ENCODE measurements at regions not wholly inside any gene's neighbourhood (a gene's known extent, or its start where the extent isn't known, plus 50 kb on each side); places are given as distances from the start of the nearest gene placed in this dataset.

DNA sequence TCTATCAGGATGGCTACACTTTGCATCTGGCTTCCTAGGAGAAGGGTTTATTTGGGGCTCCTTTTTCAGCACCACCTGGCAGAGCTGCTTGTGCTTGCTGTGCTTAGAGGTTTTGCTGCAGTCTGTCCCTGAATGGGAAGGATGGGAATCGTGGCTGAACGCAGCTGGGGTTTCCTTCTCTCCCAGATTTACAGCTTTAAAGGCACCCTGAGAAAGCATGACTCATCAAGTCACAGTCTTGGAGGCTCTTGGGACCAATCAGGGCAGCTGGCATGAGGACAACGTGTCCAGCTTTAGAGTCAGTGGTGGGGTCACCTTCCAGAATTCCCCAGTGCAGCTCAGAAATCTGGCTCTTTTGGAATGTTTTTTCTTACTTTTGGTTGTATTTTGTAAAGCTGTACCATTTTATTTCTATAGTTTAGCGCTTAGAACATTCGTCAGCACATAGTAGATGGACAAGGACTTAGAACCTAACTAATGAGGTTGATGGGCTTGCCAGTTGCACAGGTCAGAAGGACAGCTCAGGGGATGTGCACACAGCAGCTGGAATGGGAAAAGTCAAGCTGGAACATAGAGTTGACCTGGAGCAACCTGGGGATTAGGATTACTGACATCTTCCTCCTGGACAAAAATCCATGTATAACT is 222.6 kb downstream of the PRDM2 start:
- intact Hi-C loops (cut with micrococcal nuclease): no loop called here

DNA sequence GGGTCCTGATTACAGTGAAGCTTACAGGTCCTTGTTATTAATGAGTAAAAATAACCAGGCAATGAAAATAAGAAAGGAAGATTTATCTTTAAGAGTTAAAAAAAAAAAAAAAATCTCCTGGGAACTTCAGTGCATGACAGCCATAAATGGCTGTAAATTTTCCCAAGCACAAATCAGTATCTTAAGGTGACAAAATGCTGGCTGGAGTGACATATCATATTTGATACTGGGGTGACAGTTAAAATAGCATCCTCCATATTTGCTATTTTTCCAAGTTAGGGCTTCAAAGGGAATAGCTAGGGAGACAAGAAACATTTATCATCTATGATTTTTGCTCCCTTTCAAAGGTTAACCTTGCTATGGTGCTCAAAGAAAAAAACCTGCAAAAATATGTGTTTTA is 226.6 kb downstream of the PRDM2 start:
- intact Hi-C loops (cut with micrococcal nuclease): no loop called here

- intact Hi-C loops (cut with micrococcal nuclease): no loop called here
Observed at GRCh38 chr1:13927736-13928135, 227.7 kb downstream of the PRDM2 start.

DNA sequence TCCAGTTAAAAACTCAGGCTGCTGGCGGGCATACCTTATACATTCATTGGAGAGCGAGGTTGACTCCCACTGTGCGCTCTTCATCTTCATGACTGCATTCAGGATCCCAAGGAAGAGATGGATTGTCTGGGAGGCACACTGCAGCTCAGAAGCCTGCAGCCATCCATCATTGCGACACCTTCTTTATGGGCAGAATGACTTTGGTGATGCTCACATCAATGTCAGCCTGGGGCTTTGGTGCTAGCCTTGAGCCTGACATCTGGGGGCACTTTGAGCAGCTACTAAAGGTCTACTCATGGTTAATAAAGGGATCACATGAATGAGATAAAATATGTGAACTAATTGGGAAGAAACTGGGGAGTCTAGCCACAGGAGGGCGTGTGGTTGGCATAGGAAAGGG is 229.3 kb downstream of the PRDM2 start:
- intact Hi-C loops (cut with micrococcal nuclease): no loop called here

- intact Hi-C loops (cut with micrococcal nuclease): no loop called here
Observed at GRCh38 chr1:13930151-13930550, 230.2 kb downstream of the PRDM2 start.

GRCh38 chr1:13931226-13931625 is 231.2 kb downstream of the PRDM2 start:
- intact Hi-C loops (cut with micrococcal nuclease): no loop called here

DNA sequence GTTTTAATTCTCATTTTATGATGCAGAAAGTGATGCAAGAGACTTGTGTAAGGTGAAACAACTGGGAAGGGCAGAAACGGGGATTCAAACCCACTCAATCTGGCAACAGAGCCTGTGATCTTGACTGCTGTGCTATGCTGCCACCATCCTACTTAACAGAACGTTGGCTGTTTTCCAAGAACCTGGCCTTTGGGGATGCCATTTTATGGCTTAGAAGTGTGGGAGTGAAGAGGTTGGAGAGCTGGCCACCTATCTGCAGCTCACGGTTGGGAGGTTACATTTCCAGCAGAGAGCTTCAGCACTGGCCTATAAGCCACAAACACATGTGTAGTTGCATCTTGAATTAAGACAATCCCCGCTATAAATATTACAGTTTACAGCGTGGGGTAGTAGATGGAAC is 235.3 kb downstream of the PRDM2 start:
- intact Hi-C loops (cut with micrococcal nuclease): no loop called here

DNA sequence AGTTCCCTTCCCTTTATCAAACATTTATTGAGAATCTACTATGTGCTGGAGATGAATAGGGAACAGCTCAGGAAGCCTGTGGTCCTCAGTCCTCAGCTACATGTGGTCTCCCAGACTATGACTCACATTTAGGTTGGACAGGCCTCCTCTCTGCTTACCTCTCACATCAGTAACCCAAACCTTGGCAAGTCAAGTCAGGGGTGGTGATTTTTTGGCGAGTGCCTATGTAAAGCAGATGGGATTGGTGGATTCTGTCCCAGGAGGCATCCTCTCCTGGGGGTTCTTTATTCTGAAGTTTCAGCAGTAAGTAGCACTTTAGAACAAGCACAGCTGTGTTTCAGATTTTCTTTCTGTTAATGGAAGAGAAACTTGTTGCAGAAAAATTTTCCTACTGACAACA is 241.3 kb downstream of the PRDM2 start:
- intact Hi-C loops (cut with micrococcal nuclease): no loop called here

DNA sequence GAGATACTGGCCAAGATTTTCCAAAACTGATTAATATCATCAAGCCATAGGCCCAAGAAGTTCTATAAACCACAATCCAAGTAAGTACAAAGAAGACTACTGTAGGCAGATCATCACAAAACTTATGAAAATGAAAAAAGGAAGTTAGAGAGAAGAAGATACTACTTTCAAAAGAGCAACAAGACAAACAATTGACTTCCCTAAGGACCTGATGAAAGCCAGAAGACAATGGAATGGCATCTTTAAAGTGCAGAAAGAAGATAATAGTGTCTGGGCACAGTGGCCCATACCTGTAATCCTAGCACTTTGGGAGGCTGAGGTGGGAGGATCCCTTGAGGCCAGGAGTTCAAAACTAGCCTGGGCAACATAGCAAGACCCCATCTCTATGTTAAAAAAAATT is 243.1 kb downstream of the PRDM2 start:
- intact Hi-C loops (cut with micrococcal nuclease): no loop called here

GRCh38 chr1:13945856-13946255 is 245.9 kb downstream of the PRDM2 start:
- intact Hi-C loops (cut with micrococcal nuclease): no loop called here

GRCh38 chr1:13947658-13948057 is 247.7 kb downstream of the PRDM2 start:
- intact Hi-C loops (cut with micrococcal nuclease): no loop called here

DNA sequence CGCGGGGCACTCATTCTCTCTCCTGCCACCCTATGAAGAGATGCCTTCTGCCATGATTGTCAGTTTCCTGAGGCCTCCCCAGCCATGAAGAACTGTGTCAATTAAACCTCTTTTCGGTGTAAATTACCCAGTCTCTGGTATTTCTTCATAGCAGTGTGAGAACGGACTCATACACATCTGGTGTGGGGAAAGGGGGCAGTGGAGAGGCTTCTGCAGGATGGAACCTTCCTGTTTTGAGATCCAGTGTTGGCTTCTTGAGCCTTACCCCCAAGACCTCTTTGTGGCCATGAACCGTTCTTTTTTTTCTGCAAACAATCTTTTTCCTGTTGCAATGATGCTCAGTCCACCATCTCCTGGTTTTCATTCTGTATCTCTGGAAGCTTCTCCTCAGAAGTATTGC is 248.4 kb downstream of the PRDM2 start:
- intact Hi-C loops (cut with micrococcal nuclease): no loop called here

DNA sequence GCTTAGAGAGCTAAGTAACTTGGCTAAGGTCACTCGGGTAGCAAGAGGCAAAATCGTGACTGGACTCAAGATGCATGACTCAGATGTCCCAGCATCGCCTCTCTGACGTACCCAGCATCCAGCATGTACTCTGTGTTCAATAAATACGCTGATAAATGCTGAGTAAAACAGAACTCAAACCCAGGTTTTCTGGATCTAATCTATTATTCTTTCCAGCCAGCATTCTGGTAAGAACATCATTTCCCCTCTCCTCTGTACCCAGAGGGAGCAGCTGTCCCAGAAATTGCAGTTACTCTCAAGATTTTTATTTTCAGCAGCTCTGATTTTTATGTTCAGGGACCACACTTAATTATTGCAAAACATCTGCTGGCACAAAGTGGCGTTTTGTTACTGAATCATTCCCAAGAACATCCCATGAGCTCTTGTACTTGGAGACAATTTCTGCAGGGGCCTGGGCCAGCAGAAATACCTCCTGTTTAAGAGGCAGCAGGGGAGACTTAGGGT is 249.0 kb downstream of the PRDM2 start:
- intact Hi-C loops (cut with micrococcal nuclease): no loop called here

DNA sequence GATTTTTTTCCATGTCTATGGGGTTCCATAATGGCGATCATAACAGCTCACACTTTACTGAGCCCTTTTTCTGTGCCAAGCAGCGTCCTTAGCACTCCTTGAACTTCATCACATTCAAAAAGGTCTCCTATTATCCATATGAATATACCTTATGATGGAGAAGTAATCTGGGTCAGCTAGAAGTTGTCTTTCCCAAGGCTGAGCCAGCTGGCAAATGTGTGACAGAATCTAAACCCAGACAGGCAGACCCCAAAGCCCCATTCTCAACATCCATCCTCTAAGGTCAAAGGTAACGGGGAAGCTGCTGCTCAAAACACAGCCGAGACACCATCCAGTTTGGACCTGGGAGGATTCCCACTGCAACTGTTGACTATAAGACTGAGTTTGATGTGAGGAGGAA is 249.6 kb downstream of the PRDM2 start:
- intact Hi-C loops (cut with micrococcal nuclease): no loop called here

- intact Hi-C loops (cut with micrococcal nuclease): no loop called here
Observed at GRCh38 chr1:13950637-13951036, 250.6 kb downstream of the PRDM2 start.

DNA sequence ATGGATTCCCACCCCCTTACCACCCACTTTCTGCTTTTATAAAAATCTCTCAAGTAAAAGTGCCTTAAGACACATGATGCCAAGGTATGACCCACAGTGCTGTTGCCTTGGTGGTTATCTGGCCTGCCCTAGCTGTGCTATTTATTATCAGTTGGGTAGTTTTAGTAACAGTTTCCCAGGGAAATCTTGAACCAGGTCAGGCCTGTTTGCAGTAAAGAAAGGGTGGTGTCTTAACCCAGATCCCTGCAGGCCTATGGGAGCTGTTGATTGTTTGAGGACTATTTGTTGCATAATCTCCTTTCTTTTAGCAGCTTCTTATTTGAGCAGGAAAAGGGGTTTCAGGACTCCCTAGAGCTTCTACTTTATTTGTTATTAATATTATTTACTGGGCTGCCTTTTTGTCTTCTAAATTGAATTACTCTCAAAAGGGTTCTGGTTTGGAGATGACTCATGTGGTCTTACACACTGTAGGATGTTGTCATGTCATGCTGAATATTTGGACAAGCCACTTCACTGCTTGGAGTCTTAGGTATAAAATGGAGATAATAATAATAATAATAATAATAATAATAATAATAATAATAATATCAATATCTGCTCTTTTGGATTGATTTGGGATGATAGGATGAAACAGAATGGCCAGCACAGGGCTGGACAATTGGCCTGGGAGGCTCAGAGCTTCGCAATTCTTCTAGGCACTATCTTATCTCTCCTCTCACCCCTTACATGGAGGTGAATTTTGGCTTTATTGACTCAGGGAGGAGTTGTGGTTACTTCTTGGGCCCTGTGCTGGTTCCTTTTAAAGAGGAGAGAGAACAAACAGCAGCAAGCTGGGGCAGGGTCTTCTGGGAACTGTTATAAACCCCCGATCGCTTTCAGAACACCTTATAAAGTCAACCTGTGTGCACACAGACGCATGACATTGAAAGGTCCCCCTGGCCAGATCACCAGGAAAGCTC is 252.1 kb downstream of the PRDM2 start:
- intact Hi-C loops (cut with micrococcal nuclease): no loop called here

GRCh38 chr1:13952985-13953384 is 253.0 kb downstream of the PRDM2 start:
- intact Hi-C loops (cut with micrococcal nuclease): no loop called here

DNA sequence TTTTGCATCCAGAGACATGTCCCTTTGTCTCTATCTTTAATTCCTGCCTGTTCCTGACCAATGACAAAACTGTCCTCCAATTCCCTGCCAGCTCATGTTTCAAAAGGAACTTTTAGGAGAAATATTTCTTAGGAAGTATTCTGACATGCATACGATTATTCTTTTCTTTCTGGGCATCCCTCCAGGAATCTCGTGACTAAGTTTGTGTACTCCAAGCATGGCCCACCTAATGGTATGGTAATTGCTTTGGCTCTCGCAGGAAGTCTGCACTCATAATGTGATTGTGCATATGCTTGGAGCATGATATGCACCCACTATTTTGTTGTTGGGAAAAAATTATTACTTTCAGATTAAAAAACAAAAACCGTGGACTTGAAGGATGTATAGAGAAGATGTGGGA is 256.4 kb downstream of the PRDM2 start:
- intact Hi-C loops (cut with micrococcal nuclease): no loop called here

- intact Hi-C loops (cut with micrococcal nuclease): loop anchor here (1.0 kb wide), 1 partner anchor 295 kb away; no protein-coding TSS in a partner anchor
Observed at GRCh38 chr1:13960375-13960987, 260.5 kb downstream of the PRDM2 start.

GRCh38 chr1:13964768-13965167 is 264.8 kb downstream of the PRDM2 start:
- intact Hi-C loops (cut with micrococcal nuclease): no loop called here

DNA sequence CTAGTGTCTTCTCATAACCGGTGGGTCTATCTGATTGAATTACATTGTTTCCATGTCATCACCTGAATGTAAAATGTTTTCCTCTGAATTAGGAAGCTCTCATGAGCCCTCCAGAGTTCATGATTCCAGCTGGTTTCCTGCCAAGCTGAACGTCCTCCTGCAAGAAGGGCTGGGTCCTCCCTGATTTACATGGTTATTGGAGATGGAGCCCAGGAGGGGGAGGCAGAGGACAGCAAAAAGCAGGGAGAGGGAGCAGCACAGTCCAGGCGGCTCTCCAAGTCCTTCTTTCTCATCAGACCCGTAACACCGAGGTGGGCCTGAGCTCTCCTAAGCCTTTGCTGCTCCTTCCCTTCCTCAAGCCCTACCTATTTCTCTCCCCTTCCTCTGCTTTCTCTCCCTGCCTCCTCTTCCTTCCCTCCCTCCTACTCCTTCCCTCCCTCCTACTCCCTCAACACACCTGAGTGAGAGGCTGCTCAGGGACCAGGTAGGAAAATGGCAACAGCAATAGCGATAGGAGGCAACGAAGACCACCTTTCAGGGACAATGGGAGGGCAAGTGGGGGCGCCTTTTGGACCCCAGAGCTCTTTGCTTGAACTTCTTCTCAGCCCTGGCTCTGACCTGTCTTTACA is 265.9 kb downstream of the PRDM2 start:
- intact Hi-C loops (cut with micrococcal nuclease): no loop called here

DNA sequence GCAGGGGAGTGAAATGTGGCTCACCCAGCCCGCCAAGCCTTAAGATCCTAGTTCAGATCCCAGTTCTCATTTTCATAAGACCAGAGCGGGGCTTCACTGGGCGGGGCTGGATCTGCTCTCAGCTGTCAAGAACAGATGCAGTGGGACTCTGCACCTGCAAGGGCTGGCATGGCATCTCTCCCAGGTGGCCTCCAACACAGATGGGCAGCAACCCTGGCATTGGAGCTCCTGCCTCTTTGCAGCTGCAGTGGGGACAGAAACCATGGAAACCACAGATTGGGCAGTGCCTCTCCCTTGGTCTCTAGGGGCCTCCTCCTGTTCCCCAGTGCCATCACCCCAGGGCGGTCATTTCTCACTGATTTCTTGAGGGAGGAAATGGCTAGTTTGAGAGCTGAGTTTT is 267.7 kb downstream of the PRDM2 start:
- intact Hi-C loops (cut with micrococcal nuclease): no loop called here

Data from T-helper 2 cell treated with Interferon-gamma antibody and Interleukin-4, amounts not matched to agents 100 ng/mL and 5 ng/mL, for 36 hours (primary cell).